ENCODE measurements at regions not wholly inside any gene's neighbourhood (a gene's known extent, or its start where the extent isn't known, plus 50 kb on each side); places are given as distances from the start of the nearest gene placed in this dataset.

GRCh38 chr3:195003893-195004289 is 267.1 kb downstream of the XXYLT1 start:
- H3K4me3 Mint-ChIP-seq = no peak overlapping the region
- Histone ChIP-seq H3K4me1 (ENCODE audit: control insufficient read depth in 2 of 2, insufficient read depth in 2 of 2, low read length in 2 of 2) (no peaks in the 10 kb centered on the region), H3K9me3 (ENCODE audit: control insufficient read depth in 2 of 3, low read length in 3 of 3) (no peaks in the 10 kb centered on the region), H3K27me3 (ENCODE audit: control insufficient read depth in 2 of 2, insufficient read depth in 2 of 2, low read length in 2 of 2) (no peaks in the 10 kb centered on the region), H3K4me3 (ENCODE audit: low read length) (no peak overlapping the region), H3K27ac (ENCODE audit: low read depth, low read length) (no peak overlapping the region), H3K36me3 (ENCODE audit: control insufficient read depth in 2 of 3, insufficient read depth in 3 of 3, low read length in 3 of 3) (no peaks in the 10 kb centered on the region)
- ATAC-seq (no peak), DNase-seq (no peak)
- ChIA-PET CTCF (interaction anchor here (1.4 kb wide), 1 partner anchor 257 kb away, joined by 3 read pairs; no protein-coding TSS in a partner anchor), POLR2A (no interaction called here)
- no peak overlapping the region for H3K27ac Mint-ChIP-seq
- intact Hi-C loops (cut with micrococcal nuclease) = no loop called here
- H3K27me3 Mint-ChIP-seq = peaks cover 0 to 14% (median 0%) of the 10 kb centered on the region in 5 donors
- H3K9me3 Mint-ChIP-seq = no peaks in the 10 kb centered on the region
- H3K4me1 Mint-ChIP-seq = peaks cover 0 to 6% (median 0%) of the 10 kb centered on the region in 7 donors
- H3K36me3 Mint-ChIP-seq = no peaks in the 10 kb centered on the region

- Histone ChIP-seq H3K27ac (ENCODE audit: low read depth, low read length) (no peak overlapping the region), H3K4me1 (ENCODE audit: control insufficient read depth in 2 of 2, insufficient read depth in 2 of 2, low read length in 2 of 2) (no peaks in the 10 kb centered on the region), H3K27me3 (ENCODE audit: control insufficient read depth in 2 of 2, insufficient read depth in 2 of 2, low read length in 2 of 2) (no peaks in the 10 kb centered on the region), H3K36me3 (ENCODE audit: control insufficient read depth in 2 of 3, insufficient read depth in 3 of 3, low read length in 3 of 3) (no peaks in the 10 kb centered on the region), H3K4me3 (ENCODE audit: low read length) (no peak overlapping the region), H3K9me3 (ENCODE audit: control insufficient read depth in 2 of 3, low read length in 3 of 3) (no peaks in the 10 kb centered on the region)
- peaks cover 0 to 13% (median 0%) of the 10 kb centered on the region in 5 donors for H3K27me3 Mint-ChIP-seq
- ChIA-PET POLR2A (no interaction called here), CTCF (interaction anchor here (1.4 kb wide), 1 partner anchor 256 kb away, joined by 3 read pairs; no protein-coding TSS in a partner anchor)
- no peaks in the 10 kb centered on the region for H3K9me3 Mint-ChIP-seq
- H3K36me3 Mint-ChIP-seq = no peaks in the 10 kb centered on the region
- intact Hi-C loops (cut with micrococcal nuclease) = no loop called here
- H3K27ac Mint-ChIP-seq = no peak overlapping the region
- peaks cover 0 to 6% (median 0%) of the 10 kb centered on the region in 7 donors for H3K4me1 Mint-ChIP-seq
- no peak for ATAC-seq
- no peak for DNase-seq
- H3K4me3 Mint-ChIP-seq = no peak overlapping the region
Measured at GRCh38 chr3:195004512-195005250, 266.3 kb downstream of the XXYLT1 start.

DNA sequence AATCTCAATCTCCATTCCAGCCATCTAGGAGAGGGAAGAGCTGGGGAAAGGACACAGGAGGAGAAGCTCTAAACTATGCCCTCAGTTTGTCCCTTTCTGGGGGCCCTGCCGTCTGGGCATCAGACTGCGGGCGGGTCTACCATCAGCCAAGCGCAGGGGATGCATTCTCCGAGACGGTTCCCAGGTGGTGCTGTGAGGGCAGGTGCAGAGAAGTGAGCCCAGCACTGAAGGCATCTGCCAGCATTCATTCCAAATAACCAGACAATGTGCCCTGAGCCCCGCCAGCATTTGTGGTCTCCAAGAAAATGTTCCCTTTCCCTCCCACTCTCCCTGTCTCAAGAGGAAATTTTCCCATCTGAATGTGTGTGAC is 265.7 kb downstream of the XXYLT1 start:
- Mint-ChIP-seq H3K27me3 (peaks cover 0 to 13% (median 0%) of the 10 kb centered on the region in 5 donors), H3K4me3 (no peak overlapping the region), H3K4me1 (peaks cover 0 to 6% (median 0%) of the 10 kb centered on the region in 7 donors), H3K9me3 (no peaks in the 10 kb centered on the region), H3K27ac (no peak overlapping the region), H3K36me3 (no peaks in the 10 kb centered on the region)
- no peak overlapping the region for H3K27ac ChIP-seq (ENCODE audit: low read depth, low read length)
- no peak for ATAC-seq
- no peaks in the 10 kb centered on the region for H3K27me3 ChIP-seq (ENCODE audit: control insufficient read depth in 2 of 2, insufficient read depth in 2 of 2, low read length in 2 of 2)
- CTCF ChIA-PET = interaction anchor here (1.4 kb wide), 1 partner anchor 256 kb away, joined by 3 read pairs; no protein-coding TSS in a partner anchor
- no peak for DNase-seq
- no peaks in the 10 kb centered on the region for H3K4me1 ChIP-seq (ENCODE audit: control insufficient read depth in 2 of 2, insufficient read depth in 2 of 2, low read length in 2 of 2)
- POLR2A ChIA-PET = no interaction called here
- no peak overlapping the region for H3K4me3 ChIP-seq (ENCODE audit: low read length)
- H3K9me3 ChIP-seq (ENCODE audit: control insufficient read depth in 2 of 3, low read length in 3 of 3) = no peaks in the 10 kb centered on the region
- intact Hi-C loops (cut with micrococcal nuclease) = no loop called here
- no peaks in the 10 kb centered on the region for H3K36me3 ChIP-seq (ENCODE audit: control insufficient read depth in 2 of 3, insufficient read depth in 3 of 3, low read length in 3 of 3)

GRCh38 chr3:195005759-195006510 is 265.0 kb downstream of the XXYLT1 start:
- ATAC-seq (no peak), DNase-seq (no peak)
- intact Hi-C loops (cut with micrococcal nuclease) = no loop called here
- Histone ChIP-seq H3K4me3 (ENCODE audit: low read length) (no peak overlapping the region), H3K4me1 (ENCODE audit: control insufficient read depth in 2 of 2, insufficient read depth in 2 of 2, low read length in 2 of 2) (no peaks in the 10 kb centered on the region), H3K27me3 (ENCODE audit: control insufficient read depth in 2 of 2, insufficient read depth in 2 of 2, low read length in 2 of 2) (no peaks in the 10 kb centered on the region), H3K9me3 (ENCODE audit: control insufficient read depth in 2 of 3, low read length in 3 of 3) (no peaks in the 10 kb centered on the region), H3K27ac (ENCODE audit: low read depth, low read length) (no peak overlapping the region), H3K36me3 (ENCODE audit: control insufficient read depth in 2 of 3, insufficient read depth in 3 of 3, low read length in 3 of 3) (no peaks in the 10 kb centered on the region)
- H3K9me3 Mint-ChIP-seq = no peaks in the 10 kb centered on the region
- peaks cover 0 to 6% (median 0%) of the 10 kb centered on the region in 7 donors for H3K4me1 Mint-ChIP-seq
- peak overlapping the region in 1 of 9 donors; percentile 33 for H3K27ac Mint-ChIP-seq
- ChIA-PET CTCF (no interaction called here), POLR2A (no interaction called here)
- no peak overlapping the region for H3K4me3 Mint-ChIP-seq
- peaks cover 0 to 13% (median 0%) of the 10 kb centered on the region in 5 donors for H3K27me3 Mint-ChIP-seq
- H3K36me3 Mint-ChIP-seq = no peaks in the 10 kb centered on the region

DNA sequence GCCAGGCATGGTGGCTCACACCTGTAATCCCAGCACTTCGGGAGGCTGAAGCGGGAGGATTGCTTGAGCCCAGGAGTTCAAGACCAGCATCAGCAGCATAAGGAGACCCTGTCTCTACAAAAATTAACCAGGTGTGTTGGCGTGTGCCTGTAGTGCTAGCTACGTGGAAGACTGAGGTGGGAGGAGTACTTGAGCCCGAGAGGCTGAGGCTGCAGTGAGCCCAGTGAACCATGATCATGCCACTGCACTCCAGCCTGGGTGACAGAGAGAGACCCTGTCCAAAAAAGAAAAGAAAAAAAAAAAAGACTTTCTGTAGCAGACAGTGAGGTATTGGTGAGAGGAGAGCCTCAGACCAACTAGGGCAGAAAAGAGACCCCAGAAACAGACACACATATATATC is 263.8 kb downstream of the XXYLT1 start:
- H3K4me1 Mint-ChIP-seq = peaks cover 0 to 3% (median 0%) of the 10 kb centered on the region in 7 donors
- intact Hi-C loops (cut with micrococcal nuclease) = no loop called here
- Histone ChIP-seq H3K27me3 (ENCODE audit: control insufficient read depth in 2 of 2, insufficient read depth in 2 of 2, low read length in 2 of 2) (no peaks in the 10 kb centered on the region), H3K4me1 (ENCODE audit: control insufficient read depth in 2 of 2, insufficient read depth in 2 of 2, low read length in 2 of 2) (no peaks in the 10 kb centered on the region), H3K27ac (ENCODE audit: low read depth, low read length) (no peak overlapping the region), H3K4me3 (ENCODE audit: low read length) (no peak overlapping the region), H3K36me3 (ENCODE audit: control insufficient read depth in 2 of 3, insufficient read depth in 3 of 3, low read length in 3 of 3) (no peaks in the 10 kb centered on the region), H3K9me3 (ENCODE audit: control insufficient read depth in 2 of 3, low read length in 3 of 3) (no peaks in the 10 kb centered on the region)
- no peak overlapping the region for H3K4me3 Mint-ChIP-seq
- DNase-seq (no peak), ATAC-seq (no peak)
- H3K27ac Mint-ChIP-seq = no peak overlapping the region
- ChIA-PET CTCF (no interaction called here), POLR2A (no interaction called here)
- H3K36me3 Mint-ChIP-seq = no peaks in the 10 kb centered on the region
- H3K9me3 Mint-ChIP-seq = no peaks in the 10 kb centered on the region
- peaks cover 0 to 10% (median 0%) of the 10 kb centered on the region in 5 donors for H3K27me3 Mint-ChIP-seq

DNA sequence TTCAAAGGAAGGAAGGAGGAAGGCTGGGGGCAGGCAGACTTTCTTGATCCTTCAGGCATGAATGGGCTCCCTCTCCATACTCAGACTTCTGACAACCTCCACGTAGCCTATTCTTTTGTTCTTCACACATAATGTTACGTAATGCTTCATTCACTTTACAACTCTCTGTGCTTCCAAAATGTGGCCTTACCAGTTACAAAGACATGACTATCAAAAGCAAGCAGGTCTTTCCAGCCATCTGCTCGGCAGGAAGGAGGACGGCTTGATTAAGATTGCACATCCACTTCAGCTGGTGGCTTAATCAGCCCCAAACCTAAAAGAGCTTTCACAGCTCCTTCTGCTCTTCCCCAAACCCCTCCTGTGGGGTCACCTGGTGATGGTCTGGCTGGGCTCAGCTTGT is 263.2 kb downstream of the XXYLT1 start:
- Histone ChIP-seq H3K9me3 (ENCODE audit: control insufficient read depth in 2 of 3, low read length in 3 of 3) (no peaks in the 10 kb centered on the region), H3K4me3 (ENCODE audit: low read length) (no peak overlapping the region), H3K4me1 (ENCODE audit: control insufficient read depth in 2 of 2, insufficient read depth in 2 of 2, low read length in 2 of 2) (no peaks in the 10 kb centered on the region), H3K36me3 (ENCODE audit: control insufficient read depth in 2 of 3, insufficient read depth in 3 of 3, low read length in 3 of 3) (no peaks in the 10 kb centered on the region), H3K27ac (ENCODE audit: low read depth, low read length) (no peak overlapping the region), H3K27me3 (ENCODE audit: control insufficient read depth in 2 of 2, insufficient read depth in 2 of 2, low read length in 2 of 2) (no peaks in the 10 kb centered on the region)
- no peak for ATAC-seq
- Mint-ChIP-seq H3K4me3 (no peak overlapping the region), H3K4me1 (peaks cover 0 to 3% (median 0%) of the 10 kb centered on the region in 7 donors), H3K36me3 (no peaks in the 10 kb centered on the region), H3K27ac (peak overlapping the region in 1 of 9 donors; percentile 9), H3K9me3 (no peaks in the 10 kb centered on the region), H3K27me3 (peaks cover 0 to 8% (median 0%) of the 10 kb centered on the region in 5 donors)
- DNase-seq = no peak
- intact Hi-C loops (cut with micrococcal nuclease) = no loop called here
- ChIA-PET CTCF (no interaction called here), POLR2A (no interaction called here)

All from naive thymus-derived CD4-positive, alpha-beta T cell (primary cell).